Suprapubic skin (tissue), 4 donors: ENCODE measurements at regions not wholly inside any gene's neighbourhood (a gene's known extent, or its start where the extent isn't known, plus 50 kb on each side); places are given as distances from the start of the nearest gene placed in this dataset.

ENCODE experiments used
- EP300 ChIP-seq: sonication (generic); formaldehyde crosslinking; IDR thresholded peaks from one replicate; pipeline ENCODE4 v1.6.1; 2017; ENCODE audit warnings: antibody characterized with exemption
- POLR2A ChIP-seq, 2 donors: fragments of 450-650 bp; IDR thresholded peaks; one replicate each; pipeline ENCODE4 v1.6.1; 2017; ENCODE audit warnings: antibody characterized with exemption in 2 of 2, mild to moderate bottlenecking in 2 of 2, moderate library complexity in 2 of 2
- POLR2AphosphoS5 ChIP-seq, 3 donors: sonication (generic); formaldehyde crosslinking; IDR thresholded peaks; one replicate each; pipeline ENCODE4 v1.6.1; 2017; ENCODE audit warnings: antibody characterized with exemption in 3 of 3
- TF ChIP-seq, protein P1 (sequence below), 2 donors: fragments of 200-600 bp in 1 of 2; fragments of 450-650 bp in 1 of 2; sonication (generic) in 1 of 2; IDR thresholded peaks; one replicate each; pipeline ENCODE4 v1.5.1; 2016 to 2019; ENCODE audit warnings: antibody characterized with exemption in 2 of 2, mild to moderate bottlenecking in 1 of 2, moderate library complexity in 1 of 2

DNA sequence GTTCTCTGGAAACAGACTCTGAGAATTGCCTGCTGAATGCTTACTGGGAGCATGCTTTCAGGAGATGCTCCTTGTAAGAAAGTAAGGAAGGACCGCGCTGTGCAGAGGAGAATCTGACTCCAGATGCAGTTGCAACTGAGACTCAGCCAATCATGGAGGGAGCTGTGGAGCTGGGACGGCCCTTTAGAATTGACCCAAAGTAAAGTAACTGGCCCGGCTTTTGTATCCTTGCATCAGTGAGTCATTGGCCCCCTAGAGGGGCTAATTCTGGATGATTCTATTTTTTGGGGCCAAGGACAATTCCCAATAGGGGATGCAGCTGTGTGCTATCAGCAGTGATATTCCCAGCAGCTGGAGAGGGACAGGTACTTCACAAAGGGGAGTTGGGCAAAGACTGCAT, 170.4 kb downstream of the PTEN start:
- TF ChIP-seq, protein P1, sequence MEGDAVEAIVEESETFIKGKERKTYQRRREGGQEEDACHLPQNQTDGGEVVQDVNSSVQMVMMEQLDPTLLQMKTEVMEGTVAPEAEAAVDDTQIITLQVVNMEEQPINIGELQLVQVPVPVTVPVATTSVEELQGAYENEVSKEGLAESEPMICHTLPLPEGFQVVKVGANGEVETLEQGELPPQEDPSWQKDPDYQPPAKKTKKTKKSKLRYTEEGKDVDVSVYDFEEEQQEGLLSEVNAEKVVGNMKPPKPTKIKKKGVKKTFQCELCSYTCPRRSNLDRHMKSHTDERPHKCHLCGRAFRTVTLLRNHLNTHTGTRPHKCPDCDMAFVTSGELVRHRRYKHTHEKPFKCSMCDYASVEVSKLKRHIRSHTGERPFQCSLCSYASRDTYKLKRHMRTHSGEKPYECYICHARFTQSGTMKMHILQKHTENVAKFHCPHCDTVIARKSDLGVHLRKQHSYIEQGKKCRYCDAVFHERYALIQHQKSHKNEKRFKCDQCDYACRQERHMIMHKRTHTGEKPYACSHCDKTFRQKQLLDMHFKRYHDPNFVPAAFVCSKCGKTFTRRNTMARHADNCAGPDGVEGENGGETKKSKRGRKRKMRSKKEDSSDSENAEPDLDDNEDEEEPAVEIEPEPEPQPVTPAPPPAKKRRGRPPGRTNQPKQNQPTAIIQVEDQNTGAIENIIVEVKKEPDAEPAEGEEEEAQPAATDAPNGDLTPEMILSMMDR (IDR thresholded peaks at IDR 0.05): no peak
- TF ChIP-seq EP300: no peak
- no peak for TF ChIP-seq POLR2A (IDR thresholded peaks at IDR 0.05)
- no peak for TF ChIP-seq POLR2AphosphoS5 (IDR thresholded peaks at IDR 0.05)
